Neural cell (in vitro differentiated cells): ENCODE measurements at regions not wholly inside any gene's neighbourhood (a gene's known extent, or its start where the extent isn't known, plus 50 kb on each side); places are given as distances from the start of the nearest gene placed in this dataset.

Experiments
- H2AFZ ChIP-seq: fragments of 200-600, 300-800 bp; sonication (generic), shearing (Covaris generic); 2 replicates; pipeline ENCODE4 v1.6.0; 2014; ENCODE audit warnings: low read depth, mild to moderate bottlenecking, antibody characterized with exemption, low read length, moderate library complexity
- H3F3A ChIP-seq: fragments of 200-600 bp; shearing (Covaris generic); 2 replicates; pipeline ENCODE4 v1.6.1; 2016; ENCODE audit warnings: mild to moderate bottlenecking, moderate library complexity, mixed read lengths, antibody characterized with exemption, low read length; ENCODE audit not compliant: insufficient read depth, poor library complexity, severe bottlenecking
- H3K27ac ChIP-seq: fragments of 200-600, 300-800 bp; sonication (generic), shearing (Covaris generic); 2 replicates; pipeline ENCODE4 v1.5.1; 2014; ENCODE audit warnings: mild to moderate bottlenecking, low read length, moderate library complexity
- H3K27me3 ChIP-seq: fragments of 300-800, 200-600 bp; sonication (generic), shearing (Covaris generic); 2 replicates; pipeline ENCODE4 v1.6.0; 2014; ENCODE audit warnings: mild to moderate bottlenecking, low read depth, low read length, moderate library complexity; ENCODE audit not compliant: insufficient read depth
- H3K36me3 ChIP-seq: fragments of 300-800, 200-600 bp; sonication (generic), shearing (Covaris generic); 2 replicates; pipeline ENCODE4 v1.5.1; 2014; ENCODE audit warnings: mild to moderate bottlenecking, antibody characterized with exemption, low read length, moderate library complexity; ENCODE audit not compliant: insufficient read depth
- H3K4me2 ChIP-seq: fragments of 300-800, 200-600 bp; sonication (generic), shearing (Covaris generic); 2 replicates; pipeline ENCODE4 v1.6.0; 2014; ENCODE audit warnings: mild to moderate bottlenecking, low read length
- H3K4me3 ChIP-seq: fragments of 300-800, 200-600 bp; sonication (generic), shearing (Covaris generic); 2 replicates; pipeline ENCODE4 v1.5.1; 2014; ENCODE audit warnings: mild to moderate bottlenecking, low read length, moderate library complexity
- H3K79me2 ChIP-seq: fragments of 200-600 bp; shearing (Covaris generic); replicated peaks from 2 replicates; pipeline ENCODE4 v1.6.0; 2014; ENCODE audit warnings: mild to moderate bottlenecking, low read length, moderate library complexity; ENCODE audit not compliant: insufficient read depth
- H3K9ac ChIP-seq: fragments of 300-800, 200-600 bp; sonication (generic), shearing (Covaris generic); 2 replicates; pipeline ENCODE4 v1.6.1; 2016; ENCODE audit warnings: mild to moderate bottlenecking, low read length, mixed read lengths
- H3K9me2 ChIP-seq: fragments of 200-600 bp; shearing (Covaris generic); 2 replicates; pipeline ENCODE4 v1.6.1; 2016; ENCODE audit warnings: mild to moderate bottlenecking, low read length, mixed read lengths; ENCODE audit not compliant: insufficient read depth
- H3K9me3 ChIP-seq: fragments of 200-600, 300-800 bp; sonication (generic), shearing (Covaris generic); 2 replicates; pipeline ENCODE4 v1.6.1; 2016; ENCODE audit warnings: mild to moderate bottlenecking, mixed run types, low read length, moderate library complexity, mixed read lengths
- H4K20me1 ChIP-seq: fragments of 200-600 bp; shearing (Covaris generic); 2 replicates; pipeline ENCODE4 v1.6.1; 2016; ENCODE audit warnings: mild to moderate bottlenecking, mixed run types; ENCODE audit not compliant: insufficient read depth
- CTCF ChIP-seq: fragments of 450-650 bp; IDR thresholded peaks from 2 replicates; pipeline ENCODE4 v1.5.1; 2014; ENCODE audit warnings: antibody characterized with exemption, mild to moderate bottlenecking, moderate library complexity; ENCODE audit not compliant: poor library complexity, severe bottlenecking
- EP300 ChIP-seq: fragments of 450-650 bp; conservative IDR thresholded peaks from 2 replicates; pipeline ENCODE4 v1.6.1; 2014; ENCODE audit warnings: antibody characterized with exemption, mild to moderate bottlenecking, moderate library complexity; ENCODE audit not compliant: poor library complexity, severe bottlenecking
- EZH2 ChIP-seq: fragments of 200-600, 300-800 bp; shearing (Covaris generic), sonication (generic); IDR thresholded peaks from 2 replicates; pipeline ENCODE4 v1.6.1; 2014; ENCODE audit warnings: antibody characterized with exemption, low read length, borderline replicate concordance, mild to moderate bottlenecking; ENCODE audit not compliant: insufficient read depth, poor library complexity, severe bottlenecking
- MXI1 ChIP-seq: fragments of 450-650 bp; conservative IDR thresholded peaks from 2 replicates; pipeline ENCODE4 v1.6.1; 2014; ENCODE audit warnings: antibody characterized with exemption, mild to moderate bottlenecking; ENCODE audit not compliant: poor library complexity, severe bottlenecking
- POLR2AphosphoS5 ChIP-seq: IDR thresholded peaks from 2 replicates; pipeline ENCODE4 v1.6.1; 2012
- RAD21 ChIP-seq: fragments of 450-650 bp; conservative IDR thresholded peaks from 2 replicates; pipeline ENCODE4 v1.6.1; 2014; ENCODE audit warnings: antibody characterized with exemption, mild to moderate bottlenecking, moderate library complexity
- REST ChIP-seq: IDR thresholded peaks from 2 replicates; pipeline ENCODE4 v1.6.1; 2012; ENCODE audit warnings: borderline replicate concordance
- SMC3 ChIP-seq: fragments of 450-650 bp; conservative IDR thresholded peaks from 2 replicates; pipeline ENCODE4 v1.6.1; 2014; ENCODE audit warnings: antibody characterized with exemption, mild to moderate bottlenecking, moderate library complexity; ENCODE audit not compliant: poor library complexity
- TAF1 ChIP-seq: IDR thresholded peaks from 2 replicates; pipeline ENCODE4 v1.6.1; 2012; ENCODE audit warnings: low read depth

- H3K9me3 ChIP-seq, result no peaks in the 10 kb centered on the region
- H3F3A ChIP-seq, result no peaks in the 10 kb centered on the region
- H4K20me1 ChIP-seq, result no peaks in the 10 kb centered on the region
- no peaks in the 10 kb centered on the region for H3K27me3 ChIP-seq
- no peak for TF ChIP-seq CTCF
- TF ChIP-seq MXI1, result no peak
- no peak for TF ChIP-seq TAF1
- TF ChIP-seq REST, result no peak
- no peak for TF ChIP-seq POLR2AphosphoS5
- no peak for TF ChIP-seq RAD21
- no peak for TF ChIP-seq EZH2
- no peak for TF ChIP-seq EP300
- TF ChIP-seq SMC3, result no peak
- no peak overlapping the region for H2AFZ ChIP-seq
- no peak overlapping the region for H3K4me3 ChIP-seq
- no peaks in the 10 kb centered on the region for H3K79me2 ChIP-seq
- no peaks in the 10 kb centered on the region for H3K9me2 ChIP-seq
- H3K27ac ChIP-seq, result no peak overlapping the region
- no peaks in the 10 kb centered on the region for H3K36me3 ChIP-seq
- H3K9ac ChIP-seq, result no peak overlapping the region
- no peak overlapping the region for H3K4me2 ChIP-seq
These were observed 1137.3 kb downstream of the SORCS1 start for GRCh38 chr10:106027240-106027639.

DNA sequence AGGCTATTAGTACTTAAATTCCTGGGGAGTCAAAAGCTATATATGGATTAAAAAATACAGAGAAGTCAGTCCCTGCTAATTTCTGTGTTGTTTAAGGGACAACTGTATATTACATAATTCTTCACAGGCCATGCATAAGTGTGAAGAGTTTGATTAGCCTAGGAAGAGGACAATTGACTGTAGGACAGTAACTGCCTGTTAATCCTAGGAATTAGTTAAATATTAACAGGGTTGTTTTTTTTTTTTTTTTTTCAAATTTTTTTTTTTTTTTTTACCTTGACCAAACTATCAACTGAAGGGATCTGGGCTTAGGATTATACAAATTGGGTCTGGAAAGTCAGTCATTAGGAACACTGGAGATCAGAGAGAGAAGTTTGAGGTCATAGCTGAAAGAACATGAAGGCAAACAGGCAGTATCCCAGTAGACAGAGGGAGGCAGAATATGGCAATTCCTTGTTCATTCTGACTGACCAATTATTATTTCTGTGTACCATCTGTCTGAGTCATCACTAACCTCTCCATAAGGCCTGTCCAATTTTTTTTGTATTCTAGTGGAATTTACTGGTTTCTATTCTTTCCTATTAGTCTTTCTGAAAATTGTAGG lies 1139.2 kb downstream of the SORCS1 start:
- Histone ChIP-seq H4K20me1 (no peaks in the 10 kb centered on the region), H3K9ac (no peak overlapping the region), H3K4me3 (no peak overlapping the region), H2AFZ (no peak overlapping the region), H3K9me2 (no peaks in the 10 kb centered on the region), H3K79me2 (no peaks in the 10 kb centered on the region), H3K27ac (no peak overlapping the region), H3F3A (no peaks in the 10 kb centered on the region), H3K4me2 (no peak overlapping the region), H3K9me3 (no peaks in the 10 kb centered on the region), H3K27me3 (no peaks in the 10 kb centered on the region), H3K36me3 (no peaks in the 10 kb centered on the region)
- TF ChIP-seq RAD21 (no peak), EZH2 (no peak), REST (no peak), MXI1 (no peak), TAF1 (no peak), CTCF (no peak), POLR2AphosphoS5 (no peak), SMC3 (no peak), EP300 (no peak)
